NCI-H1092 treated with DMSO at 0.1 percent for 48 hours (cell line): ENCODE measurements at regions not wholly inside any gene's neighbourhood (a gene's known extent, or its start where the extent isn't known, plus 50 kb on each side); places are given as distances from the start of the nearest gene placed in this dataset.

ENCODE experiments used
- DNase-seq: peaks from one replicate; lab custom pipeline; 2025; lab: John Stamatoyannopoulos, UW

GRCh38 chr21:16492892-16493291, 763.1 kb downstream of the USP25 start:
- DNase-seq: no peak

GRCh38 chr21:16496609-16497008, 766.8 kb downstream of the USP25 start:
- DNase-seq: no peak

- DNase-seq: no peak
These were observed 770.5 kb downstream of the USP25 start for GRCh38 chr21:16500271-16500670.

GRCh38 chr21:16502273-16502672, 772.5 kb downstream of the USP25 start:
- no peak for DNase-seq

- DNase-seq: no peak
These were observed 773.1 kb downstream of the USP25 start for GRCh38 chr21:16502897-16503296.

- DNase-seq: no peak
These were observed 774.5 kb downstream of the USP25 start for GRCh38 chr21:16504281-16504680.

GRCh38 chr21:16504766-16505165, 775.0 kb downstream of the USP25 start:
- DNase-seq: no peak

GRCh38 chr21:16509476-16509875, 779.7 kb downstream of the USP25 start:
- DNase-seq: no peak

- DNase-seq: no peak
These were observed 784.5 kb downstream of the USP25 start for GRCh38 chr21:16514316-16514715.

GRCh38 chr21:16517383-16517782, 787.6 kb downstream of the USP25 start:
- DNase-seq: no peak

GRCh38 chr21:16519036-16519435, 789.3 kb downstream of the USP25 start:
- no peak for DNase-seq

- no peak for DNase-seq
These were observed 789.9 kb downstream of the USP25 start for GRCh38 chr21:16519644-16520043.

- no peak for DNase-seq
These were observed 792.8 kb downstream of the USP25 start for GRCh38 chr21:16522548-16522947.

- no peak for DNase-seq
These were observed 800.9 kb downstream of the USP25 start for GRCh38 chr21:16530656-16531055.

- no peak for DNase-seq
These were observed 803.1 kb downstream of the USP25 start for GRCh38 chr21:16532840-16533239.

GRCh38 chr21:16533692-16534407, 804.1 kb downstream of the USP25 start:
- peak; percentile 20 for DNase-seq

- peak; percentile 77 for DNase-seq
These were observed 804.8 kb downstream of the USP25 start for GRCh38 chr21:16534408-16535101.

GRCh38 chr21:16535102-16535422, 805.3 kb downstream of the USP25 start:
- peak; percentile 83 for DNase-seq

- DNase-seq: no peak
These were observed 805.8 kb downstream of the USP25 start for GRCh38 chr21:16535626-16536025.

GRCh38 chr21:16536140-16536539, 806.4 kb downstream of the USP25 start:
- no peak for DNase-seq

- DNase-seq: peak; percentile 56
These were observed 807.1 kb downstream of the USP25 start for GRCh38 chr21:16536643-16537434.

GRCh38 chr21:16537501-16537900, 807.7 kb downstream of the USP25 start:
- DNase-seq: no peak

- no peak for DNase-seq
These were observed 808.6 kb downstream of the USP25 start for GRCh38 chr21:16538405-16538804.
